GM20000 (cell line): ENCODE measurements at regions not wholly inside any gene's neighbourhood (a gene's known extent, or its start where the extent isn't known, plus 50 kb on each side); places are given as distances from the start of the nearest gene placed in this dataset.

ENCODE experiments used
- DNase-seq: peaks from one replicate; pipeline ENCODE4 v3.0.0; 2012; ENCODE audit warnings: low spot score
- TF ChIP-seq, protein P1 (sequence below): IDR thresholded peaks from 2 replicates; pipeline ENCODE4 v1.5.1; 2012; ENCODE audit warnings: mild to moderate bottlenecking, control low read depth; ENCODE audit errors: extremely low read depth, missing control alignments

DNA sequence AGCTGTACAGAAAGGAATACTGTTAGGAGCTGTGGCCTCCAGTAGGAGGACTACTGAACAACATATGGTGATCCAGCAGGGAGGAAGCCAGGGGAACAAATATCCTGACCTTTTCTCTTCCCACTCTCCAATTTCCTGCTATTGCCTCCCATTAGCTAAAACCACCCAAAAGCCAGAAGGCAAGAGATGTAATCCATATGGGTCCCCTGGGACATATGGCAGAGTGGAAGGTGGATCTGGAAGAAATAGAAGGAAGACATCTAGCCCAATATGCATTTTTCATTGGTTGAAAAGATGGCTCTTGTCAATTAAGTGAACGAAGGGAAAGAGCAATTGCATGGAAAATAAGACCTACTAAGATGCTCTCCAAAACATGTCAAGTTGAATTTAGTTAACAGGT, 167.2 kb downstream of the CNTN3 start:
- DNase-seq = no peak
- TF ChIP-seq, protein P1, sequence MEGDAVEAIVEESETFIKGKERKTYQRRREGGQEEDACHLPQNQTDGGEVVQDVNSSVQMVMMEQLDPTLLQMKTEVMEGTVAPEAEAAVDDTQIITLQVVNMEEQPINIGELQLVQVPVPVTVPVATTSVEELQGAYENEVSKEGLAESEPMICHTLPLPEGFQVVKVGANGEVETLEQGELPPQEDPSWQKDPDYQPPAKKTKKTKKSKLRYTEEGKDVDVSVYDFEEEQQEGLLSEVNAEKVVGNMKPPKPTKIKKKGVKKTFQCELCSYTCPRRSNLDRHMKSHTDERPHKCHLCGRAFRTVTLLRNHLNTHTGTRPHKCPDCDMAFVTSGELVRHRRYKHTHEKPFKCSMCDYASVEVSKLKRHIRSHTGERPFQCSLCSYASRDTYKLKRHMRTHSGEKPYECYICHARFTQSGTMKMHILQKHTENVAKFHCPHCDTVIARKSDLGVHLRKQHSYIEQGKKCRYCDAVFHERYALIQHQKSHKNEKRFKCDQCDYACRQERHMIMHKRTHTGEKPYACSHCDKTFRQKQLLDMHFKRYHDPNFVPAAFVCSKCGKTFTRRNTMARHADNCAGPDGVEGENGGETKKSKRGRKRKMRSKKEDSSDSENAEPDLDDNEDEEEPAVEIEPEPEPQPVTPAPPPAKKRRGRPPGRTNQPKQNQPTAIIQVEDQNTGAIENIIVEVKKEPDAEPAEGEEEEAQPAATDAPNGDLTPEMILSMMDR = no peak

- TF ChIP-seq, protein P1 = no peak
- no peak for DNase-seq
Measured at GRCh38 chr3:74445541-74445940, 168.9 kb downstream of the CNTN3 start.

DNA sequence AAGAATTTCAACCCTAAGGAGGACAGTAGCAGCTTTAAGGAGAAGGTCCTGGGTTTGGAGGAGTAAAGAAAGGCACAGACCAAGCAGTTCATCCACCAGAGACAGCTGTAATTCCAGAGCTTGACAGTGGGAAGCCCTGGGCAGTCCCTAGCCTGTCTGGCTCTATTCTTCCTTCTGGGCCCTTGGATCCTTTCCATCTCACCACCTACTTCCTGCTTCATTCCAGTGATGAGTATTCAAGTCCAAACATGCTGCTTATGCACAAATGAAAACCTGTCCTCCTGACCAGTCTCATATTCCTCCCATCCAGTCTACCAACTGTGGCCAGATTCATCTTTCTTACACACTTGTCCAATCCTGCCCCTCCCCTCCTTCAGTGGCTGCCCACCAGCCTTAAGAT, 171.4 kb downstream of the CNTN3 start:
- DNase-seq = no peak
- TF ChIP-seq, protein P1 = no peak

DNA sequence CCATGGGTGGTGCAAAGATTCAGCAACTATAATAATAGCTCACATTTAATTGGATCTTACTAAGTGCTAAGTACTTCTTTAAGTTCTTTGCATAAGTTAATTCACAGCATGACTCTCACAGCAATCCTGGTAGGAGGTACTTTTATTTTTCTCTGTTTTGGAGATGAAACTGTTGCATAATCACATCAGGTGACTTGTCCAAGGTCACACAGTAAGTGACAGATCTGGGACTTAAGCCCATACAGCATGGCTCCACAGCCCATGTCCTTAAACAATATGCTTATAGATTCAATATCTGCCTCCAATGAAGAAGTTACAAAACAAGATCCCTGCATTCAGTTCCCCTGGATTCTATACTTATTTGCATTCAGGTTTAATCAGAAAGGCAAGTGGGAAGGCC, 171.8 kb downstream of the CNTN3 start:
- TF ChIP-seq, protein P1 = no peak
- no peak for DNase-seq

DNA sequence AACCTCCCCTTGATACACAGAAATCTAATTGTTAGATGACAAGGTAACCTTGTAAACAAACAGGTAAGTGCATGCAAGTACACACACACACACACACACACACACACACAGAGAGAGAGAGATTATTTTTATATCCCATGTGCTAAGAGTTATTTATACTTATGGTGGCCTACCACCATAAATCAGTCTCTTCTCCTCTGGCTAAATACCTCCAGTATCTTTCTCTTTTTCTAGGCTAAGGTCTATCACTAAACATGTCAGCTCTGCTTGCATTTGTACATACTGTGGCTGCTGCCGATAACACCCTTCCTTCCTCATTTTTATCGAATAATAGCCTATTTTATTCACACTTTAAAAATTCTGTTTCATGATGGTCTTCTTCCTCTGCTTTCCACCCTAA, 172.4 kb downstream of the CNTN3 start:
- TF ChIP-seq, protein P1 = no peak
- no peak for DNase-seq

GRCh38 chr3:74436184-74436583, 178.3 kb downstream of the CNTN3 start:
- TF ChIP-seq, protein P1 = no peak
- no peak for DNase-seq

GRCh38 chr3:74435631-74436030, 178.8 kb downstream of the CNTN3 start:
- TF ChIP-seq, protein P1 = no peak
- no peak for DNase-seq

GRCh38 chr3:74434406-74434805, 180.1 kb downstream of the CNTN3 start:
- DNase-seq = no peak
- TF ChIP-seq, protein P1 = no peak
